ENCODE measurements at regions not wholly inside any gene's neighbourhood (a gene's known extent, or its start where the extent isn't known, plus 50 kb on each side); places are given as distances from the start of the nearest gene placed in this dataset.

DNA sequence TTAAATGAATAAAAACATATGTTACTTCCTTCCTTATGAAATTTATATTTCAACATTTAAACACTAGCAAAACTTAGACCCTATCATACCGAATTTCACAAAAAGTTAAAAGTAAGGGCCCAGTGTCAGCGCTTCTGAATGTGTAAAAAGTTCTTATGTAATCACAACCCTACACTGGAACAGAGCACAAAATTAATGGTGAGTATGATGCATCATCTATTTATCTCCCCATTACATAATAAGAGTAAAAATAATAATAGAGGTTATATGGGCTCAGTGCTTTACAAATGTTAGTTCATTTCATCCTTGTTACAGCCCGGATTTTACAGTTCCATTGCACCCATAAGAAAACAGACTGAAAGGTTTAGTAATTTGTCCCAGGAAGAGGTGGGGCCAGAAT lies 144.9 kb upstream of the POU3F3 start:
- ATAC-seq = no peak
- TF ChIP-seq CSDC2 (CRISPR knock-in tag; IDR thresholded peaks at IDR 0.05) (no peak), SNAI2 (CRISPR knock-in tag; IDR thresholded peaks at IDR 0.05) (no peak), ZFP30 (CRISPR knock-in tag; IDR thresholded peaks at IDR 0.05) (no peak), ARNTL (CRISPR knock-in tag; IDR thresholded peaks at IDR 0.05; ENCODE audit: borderline replicate concordance, low read depth) (no peak), PPARA (CRISPR knock-in tag; IDR thresholded peaks at IDR 0.05; ENCODE audit: borderline replicate concordance) (no peak), ZFP3 (CRISPR knock-in tag; IDR thresholded peaks at IDR 0.05) (no peak), OSR1 (CRISPR knock-in tag; IDR thresholded peaks at IDR 0.05) (no peak), ZNF8 (CRISPR knock-in tag; IDR thresholded peaks at IDR 0.05) (no peak), GLIS3 (CRISPR knock-in tag; IDR thresholded peaks at IDR 0.05) (no peak)
- TF ChIP-seq, protein P1, sequence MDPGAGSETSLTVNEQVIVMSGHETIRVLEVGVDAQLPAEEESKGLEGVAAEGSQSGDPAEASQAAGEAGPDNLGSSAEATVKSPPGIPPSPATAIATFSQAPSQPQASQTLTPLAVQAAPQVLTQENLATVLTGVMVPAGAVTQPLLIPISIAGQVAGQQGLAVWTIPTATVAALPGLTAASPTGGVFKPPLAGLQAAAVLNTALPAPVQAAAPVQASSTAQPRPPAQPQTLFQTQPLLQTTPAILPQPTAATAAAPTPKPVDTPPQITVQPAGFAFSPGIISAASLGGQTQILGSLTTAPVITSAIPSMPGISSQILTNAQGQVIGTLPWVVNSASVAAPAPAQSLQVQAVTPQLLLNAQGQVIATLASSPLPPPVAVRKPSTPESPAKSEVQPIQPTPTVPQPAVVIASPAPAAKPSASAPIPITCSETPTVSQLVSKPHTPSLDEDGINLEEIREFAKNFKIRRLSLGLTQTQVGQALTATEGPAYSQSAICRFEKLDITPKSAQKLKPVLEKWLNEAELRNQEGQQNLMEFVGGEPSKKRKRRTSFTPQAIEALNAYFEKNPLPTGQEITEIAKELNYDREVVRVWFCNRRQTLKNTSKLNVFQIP (CRISPR knock-in tag; IDR thresholded peaks at IDR 0.05; ENCODE audit: borderline replicate concordance, low read depth) = no peak

DNA sequence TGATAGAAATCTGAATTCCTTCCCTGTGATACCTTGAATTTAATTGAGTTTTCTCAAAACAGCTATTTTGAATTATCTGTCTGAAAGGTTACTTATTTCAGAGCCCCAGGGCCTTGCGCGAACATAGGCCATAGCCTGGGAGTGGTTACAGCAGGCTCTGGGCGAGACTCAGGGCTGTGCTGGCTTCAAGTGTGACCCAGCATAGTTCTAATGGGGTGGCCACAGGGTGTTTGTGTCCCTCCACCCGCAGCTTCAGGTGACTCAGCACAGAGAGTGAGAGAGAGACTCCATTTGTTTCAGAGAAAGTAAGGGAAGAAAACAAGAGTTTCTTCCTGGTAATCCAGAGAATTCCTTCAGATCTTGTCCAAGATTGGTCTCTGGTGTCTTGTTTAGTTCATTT lies 137.9 kb upstream of the POU3F3 start:
- ATAC-seq = no peak
- no peak for TF ChIP-seq CSDC2 (CRISPR knock-in tag; IDR thresholded peaks at IDR 0.05)
- no peak for TF ChIP-seq ZNF70 (CRISPR knock-in tag; IDR thresholded peaks at IDR 0.05)
- TF ChIP-seq RARB (CRISPR knock-in tag; IDR thresholded peaks at IDR 0.05) = no peak
- TF ChIP-seq BACH2 (CRISPR knock-in tag; IDR thresholded peaks at IDR 0.05; ENCODE audit: borderline replicate concordance) = no peak

DNA sequence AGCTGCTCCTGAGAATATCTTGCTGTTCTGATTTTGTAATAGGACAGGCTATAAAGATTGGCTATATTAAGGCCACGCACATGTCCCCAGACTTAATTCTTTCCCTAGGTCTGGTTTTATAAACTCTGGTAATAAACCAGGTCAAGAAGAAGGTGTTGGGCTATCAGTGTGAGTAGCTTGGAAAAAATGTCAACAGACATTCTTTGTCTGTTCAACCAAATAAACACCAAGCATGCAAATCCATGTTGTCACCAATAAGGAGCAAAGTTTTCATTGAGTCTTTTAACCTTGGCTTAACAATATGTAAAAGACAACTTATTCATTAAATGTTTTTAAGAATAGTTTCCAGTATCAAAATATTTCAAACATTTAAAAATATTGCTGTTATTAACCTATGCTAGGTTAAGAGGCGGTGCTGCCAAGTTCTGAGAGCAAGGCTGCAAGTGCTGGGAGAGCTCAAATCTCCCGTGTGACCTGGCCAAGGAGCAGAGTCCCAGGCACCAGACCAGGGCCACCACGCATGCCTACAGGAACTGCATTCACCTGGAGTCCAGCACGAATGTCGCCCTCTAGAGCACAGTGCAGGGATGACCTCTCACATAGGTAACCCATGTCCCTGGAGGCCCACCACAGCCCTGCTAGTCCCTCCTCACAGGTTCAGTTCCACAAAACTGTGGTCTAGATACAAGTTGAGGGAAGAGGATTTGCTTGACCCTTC lies 120.5 kb upstream of the POU3F3 start:
- no peak for TF ChIP-seq ZC3H10 (CRISPR knock-in tag; IDR thresholded peaks at IDR 0.05)
- TF ChIP-seq ARNTL (CRISPR knock-in tag; IDR thresholded peaks at IDR 0.05; ENCODE audit: borderline replicate concordance, low read depth) = no peak
- no peak for TF ChIP-seq ZFP30 (CRISPR knock-in tag; IDR thresholded peaks at IDR 0.05)

DNA sequence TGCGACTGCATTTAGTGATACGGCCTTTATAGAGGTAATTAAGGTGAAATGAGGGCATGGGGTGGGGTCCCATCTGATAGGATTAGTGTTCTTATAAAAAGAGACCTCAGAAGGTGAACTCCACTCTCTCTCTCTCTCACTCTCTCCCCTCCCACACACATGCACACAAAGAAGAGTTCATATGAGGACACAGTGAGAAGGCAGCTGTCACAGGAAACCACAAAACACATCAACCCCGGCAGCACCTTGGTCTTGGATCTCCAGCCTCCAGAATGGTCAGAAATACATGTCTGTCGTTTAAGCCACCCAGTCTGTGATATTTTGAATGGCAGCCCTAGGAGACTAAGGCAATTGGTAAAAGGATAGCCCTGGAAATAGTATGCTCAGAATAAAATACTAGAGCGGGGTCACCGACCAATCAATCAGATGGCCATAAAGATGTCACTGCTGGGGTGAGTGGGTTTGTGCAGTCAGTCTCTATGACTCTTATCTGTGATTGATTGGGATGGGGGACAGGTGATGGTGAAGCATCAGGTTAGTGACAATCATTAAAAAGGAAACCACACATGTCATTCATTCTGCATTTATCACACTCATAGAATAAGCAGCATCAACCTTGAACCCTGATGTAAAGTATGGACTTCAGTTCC lies 118.9 kb upstream of the POU3F3 start:
- no peak for ATAC-seq
- TF ChIP-seq, protein P1 (CRISPR knock-in tag; IDR thresholded peaks at IDR 0.05; ENCODE audit: borderline replicate concordance, low read depth) = no peak
- TF ChIP-seq TOX (CRISPR knock-in tag; IDR thresholded peaks at IDR 0.05; ENCODE audit: borderline replicate concordance) = no peak
- TF ChIP-seq, protein P2, sequence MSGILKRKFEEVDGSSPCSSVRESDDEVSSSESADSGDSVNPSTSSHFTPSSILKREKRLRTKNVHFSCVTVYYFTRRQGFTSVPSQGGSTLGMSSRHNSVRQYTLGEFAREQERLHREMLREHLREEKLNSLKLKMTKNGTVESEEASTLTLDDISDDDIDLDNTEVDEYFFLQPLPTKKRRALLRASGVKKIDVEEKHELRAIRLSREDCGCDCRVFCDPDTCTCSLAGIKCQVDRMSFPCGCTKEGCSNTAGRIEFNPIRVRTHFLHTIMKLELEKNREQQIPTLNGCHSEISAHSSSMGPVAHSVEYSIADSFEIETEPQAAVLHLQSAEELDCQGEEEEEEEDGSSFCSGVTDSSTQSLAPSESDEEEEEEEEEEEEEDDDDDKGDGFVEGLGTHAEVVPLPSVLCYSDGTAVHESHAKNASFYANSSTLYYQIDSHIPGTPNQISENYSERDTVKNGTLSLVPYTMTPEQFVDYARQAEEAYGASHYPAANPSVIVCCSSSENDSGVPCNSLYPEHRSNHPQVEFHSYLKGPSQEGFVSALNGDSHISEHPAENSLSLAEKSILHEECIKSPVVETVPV (CRISPR knock-in tag; IDR thresholded peaks at IDR 0.05) = no peak
- no peak for TF ChIP-seq BACH2 (CRISPR knock-in tag; IDR thresholded peaks at IDR 0.05; ENCODE audit: borderline replicate concordance)
- TF ChIP-seq, protein P3, sequence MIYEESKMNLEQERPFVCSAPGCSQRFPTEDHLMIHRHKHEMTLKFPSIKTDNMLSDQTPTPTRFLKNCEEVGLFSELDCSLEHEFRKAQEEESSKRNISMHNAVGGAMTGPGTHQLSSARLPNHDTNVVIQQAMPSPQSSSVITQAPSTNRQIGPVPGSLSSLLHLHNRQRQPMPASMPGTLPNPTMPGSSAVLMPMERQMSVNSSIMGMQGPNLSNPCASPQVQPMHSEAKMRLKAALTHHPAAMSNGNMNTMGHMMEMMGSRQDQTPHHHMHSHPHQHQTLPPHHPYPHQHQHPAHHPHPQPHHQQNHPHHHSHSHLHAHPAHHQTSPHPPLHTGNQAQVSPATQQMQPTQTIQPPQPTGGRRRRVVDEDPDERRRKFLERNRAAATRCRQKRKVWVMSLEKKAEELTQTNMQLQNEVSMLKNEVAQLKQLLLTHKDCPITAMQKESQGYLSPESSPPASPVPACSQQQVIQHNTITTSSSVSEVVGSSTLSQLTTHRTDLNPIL (CRISPR knock-in tag; IDR thresholded peaks at IDR 0.05; ENCODE audit: low read depth) = no peak
- no peak for TF ChIP-seq GLIS3 (CRISPR knock-in tag; IDR thresholded peaks at IDR 0.05)
- TF ChIP-seq TCF4 (CRISPR knock-in tag; IDR thresholded peaks at IDR 0.05; ENCODE audit: borderline replicate concordance) = no peak
- no peak for TF ChIP-seq ZNF8 (CRISPR knock-in tag; IDR thresholded peaks at IDR 0.05)
- no peak for TF ChIP-seq ISL1 (CRISPR knock-in tag; IDR thresholded peaks at IDR 0.05)

More for the DNA sequence above, 120.5 kb upstream of the POU3F3 start:
- ATAC-seq = no peak

DNA sequence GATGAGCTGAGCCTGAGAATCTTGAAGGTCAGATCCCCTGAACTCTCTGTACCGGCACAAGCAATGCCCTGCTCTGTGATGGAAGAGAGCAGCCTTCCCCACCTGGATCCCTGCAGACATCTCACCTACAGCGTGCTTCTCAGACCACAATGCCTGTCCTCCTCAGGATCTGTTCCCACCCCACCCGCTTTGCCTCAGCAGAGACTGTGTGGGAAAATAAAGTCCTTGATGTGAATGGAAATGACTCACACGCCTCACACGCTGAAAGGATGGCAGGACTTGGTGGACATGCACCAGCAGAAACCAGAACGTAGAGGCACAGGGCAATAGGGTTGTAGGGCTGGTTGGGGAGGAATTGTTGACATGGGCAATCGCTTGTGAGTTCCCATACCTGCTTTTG lies 117.9 kb upstream of the POU3F3 start:
- ATAC-seq = no peak
- TF ChIP-seq ZFP3 (CRISPR knock-in tag; IDR thresholded peaks at IDR 0.05) = no peak
- no peak for TF ChIP-seq ZFP30 (CRISPR knock-in tag; IDR thresholded peaks at IDR 0.05)
- no peak for TF ChIP-seq ZNF565 (CRISPR knock-in tag; conservative IDR thresholded peaks at IDR 0.05; ENCODE audit: low read depth)
- TF ChIP-seq SNAI2 (CRISPR knock-in tag; IDR thresholded peaks at IDR 0.05) = no peak
- no peak for TF ChIP-seq PPARA (CRISPR knock-in tag; IDR thresholded peaks at IDR 0.05; ENCODE audit: borderline replicate concordance)
- TF ChIP-seq, protein P1 (CRISPR knock-in tag; IDR thresholded peaks at IDR 0.05; ENCODE audit: borderline replicate concordance, low read depth) = no peak
- no peak for TF ChIP-seq TCF4 (CRISPR knock-in tag; IDR thresholded peaks at IDR 0.05; ENCODE audit: borderline replicate concordance)
- TF ChIP-seq RARB (CRISPR knock-in tag; IDR thresholded peaks at IDR 0.05) = no peak
- no peak for TF ChIP-seq ARNTL (CRISPR knock-in tag; IDR thresholded peaks at IDR 0.05; ENCODE audit: borderline replicate concordance, low read depth)
- TF ChIP-seq ZC3H10 (CRISPR knock-in tag; IDR thresholded peaks at IDR 0.05) = no peak
- TF ChIP-seq, protein P2 (CRISPR knock-in tag; IDR thresholded peaks at IDR 0.05) = no peak

All from SK-N-SH treated with all-trans-retinoic acid at 6 μM for 48 hours (cell line).